SHP77 treated with DMSO at 0.1 percent for 48 hours (cell line): ENCODE measurements at regions not wholly inside any gene's neighbourhood (a gene's known extent, or its start where the extent isn't known, plus 50 kb on each side); places are given as distances from the start of the nearest gene placed in this dataset.

Experiments
- DNase-seq: peaks from one replicate; lab custom pipeline; 2025; lab: John Stamatoyannopoulos, UW

- no peak for DNase-seq
Observed at GRCh38 chr15:27671819-27672437, 427.2 kb downstream of the OCA2 start.

GRCh38 chr15:27670486-27671209, 428.5 kb downstream of the OCA2 start:
- no peak for DNase-seq

GRCh38 chr15:27669641-27670040, 429.5 kb downstream of the OCA2 start:
- no peak for DNase-seq

- no peak for DNase-seq
Observed at GRCh38 chr15:27668471-27669220, 430.5 kb downstream of the OCA2 start.

- DNase-seq, result no peak
Observed at GRCh38 chr15:27665002-27665401, 434.1 kb downstream of the OCA2 start.

GRCh38 chr15:27662892-27663291, 436.2 kb downstream of the OCA2 start:
- DNase-seq, result no peak

GRCh38 chr15:27660676-27661075, 438.4 kb downstream of the OCA2 start:
- no peak for DNase-seq

- no peak for DNase-seq
Observed at GRCh38 chr15:27656296-27656987, 442.7 kb downstream of the OCA2 start.

- DNase-seq, result no peak
Observed at GRCh38 chr15:27655056-27655455, 444.1 kb downstream of the OCA2 start.

GRCh38 chr15:27650244-27650643, 448.9 kb downstream of the OCA2 start:
- DNase-seq, result no peak

GRCh38 chr15:27648359-27648758, 450.8 kb downstream of the OCA2 start:
- no peak for DNase-seq

GRCh38 chr15:27646531-27646930, 452.6 kb downstream of the OCA2 start:
- no peak for DNase-seq

GRCh38 chr15:27645672-27646071, 453.4 kb downstream of the OCA2 start:
- DNase-seq, result no peak

- no peak for DNase-seq
Observed at GRCh38 chr15:27642981-27643380, 456.1 kb downstream of the OCA2 start.

GRCh38 chr15:27639595-27639994, 459.5 kb downstream of the OCA2 start:
- DNase-seq, result no peak

GRCh38 chr15:27638958-27639357, 460.2 kb downstream of the OCA2 start:
- DNase-seq, result no peak

GRCh38 chr15:27635916-27636315, 463.2 kb downstream of the OCA2 start:
- no peak for DNase-seq

GRCh38 chr15:27628486-27628885, 470.6 kb downstream of the OCA2 start:
- DNase-seq, result no peak

- no peak for DNase-seq
Observed at GRCh38 chr15:27627623-27628022, 471.5 kb downstream of the OCA2 start.

GRCh38 chr15:27623560-27624305, 475.4 kb downstream of the OCA2 start:
- no peak for DNase-seq

- DNase-seq, result no peak
Observed at GRCh38 chr15:27623149-27623548, 476.0 kb downstream of the OCA2 start.

GRCh38 chr15:27622371-27622770, 476.7 kb downstream of the OCA2 start:
- no peak for DNase-seq
